GM23338 (cell line): ENCODE measurements at regions not wholly inside any gene's neighbourhood (a gene's known extent, or its start where the extent isn't known, plus 50 kb on each side); places are given as distances from the start of the nearest gene placed in this dataset.

ENCODE experiments used
- ATAC-seq: fragments of 200-7000 bp; cut with Tn5 transposase; 3 replicates; pipeline ENCODE4 v1.9.1; 2020
- DNase-seq: peaks from one replicate; pipeline ENCODE4 v3.0.0-alpha.2; 2015; ENCODE audit warnings: low spot score
- H2AFZ ChIP-seq: fragments of 200-600 bp; sonication (generic); 2 replicates; pipeline ENCODE4 v1.8.0; 2016; ENCODE audit warnings: antibody characterized with exemption, mild to moderate bottlenecking, moderate library complexity
- H3F3A ChIP-seq: fragments of 200-600 bp; sonication (generic); replicated peaks from 2 replicates; pipeline ENCODE4 v1.8.0; 2017; ENCODE audit warnings: antibody characterized with exemption, mixed run types, low read depth
- H3K27ac ChIP-seq: fragments of 200-600 bp; sonication (generic); 2 replicates; pipeline ENCODE4 v1.6.1; 2016; ENCODE audit warnings: low read depth
- H3K27me3 ChIP-seq: fragments of 200-600 bp; sonication (generic); 2 replicates; pipeline ENCODE4 v1.8.0; 2016; ENCODE audit warnings: mild to moderate bottlenecking, mixed run types, moderate library complexity; ENCODE audit not compliant: insufficient read depth
- H3K36me3 ChIP-seq: fragments of 200-600 bp; sonication (generic); 2 replicates; pipeline ENCODE4 v1.8.0; 2016; ENCODE audit warnings: mild to moderate bottlenecking; ENCODE audit not compliant: insufficient read depth
- H3K4me1 ChIP-seq: fragments of 200-600 bp; sonication (generic); 2 replicates; pipeline ENCODE4 v1.8.0; 2016; ENCODE audit warnings: mild to moderate bottlenecking, moderate library complexity; ENCODE audit not compliant: insufficient read depth
- H3K4me2 ChIP-seq: fragments of 200-600 bp; sonication (generic); 2 replicates; pipeline ENCODE4 v1.7.1; 2017; ENCODE audit warnings: mixed run types
- H3K4me3 ChIP-seq: fragments of 200-600 bp; sonication (generic); 2 replicates; pipeline ENCODE4 v1.6.1; 2016; ENCODE audit warnings: mixed run types
- H3K79me2 ChIP-seq: fragments of 200-600 bp; sonication (generic); replicated peaks from 2 replicates; pipeline ENCODE4 v1.8.0; 2017; ENCODE audit warnings: mild to moderate bottlenecking; ENCODE audit not compliant: insufficient read depth
- H3K9me2 ChIP-seq: fragments of 200-600 bp; sonication (generic); 2 replicates; pipeline ENCODE4 v1.8.0; 2017; ENCODE audit not compliant: insufficient read depth
- H4K20me1 ChIP-seq: fragments of 200-600 bp; sonication (generic); replicated peaks from 2 replicates; pipeline ENCODE4 v1.8.0; 2017; ENCODE audit warnings: mild to moderate bottlenecking; ENCODE audit not compliant: insufficient read depth
- H3K27ac Mint-ChIP-seq: 2 replicates; pipeline ENCODE4 v1.8.0; 2020; ENCODE audit warnings: inconsistent platforms, mild to moderate bottlenecking, moderate library complexity, mixed read lengths
- H3K27me3 Mint-ChIP-seq: 3 replicates; pipeline ENCODE4 v1.8.0; 2022; ENCODE audit warnings: low read depth, mild to moderate bottlenecking, moderate library complexity, mixed read lengths, inconsistent platforms; ENCODE audit not compliant: insufficient read depth, poor library complexity
- H3K36me3 Mint-ChIP-seq: 3 replicates; pipeline ENCODE4 v1.8.0; 2021; ENCODE audit warnings: low read depth, mild to moderate bottlenecking, inconsistent platforms, moderate library complexity, mixed read lengths
- H3K4me1 Mint-ChIP-seq: 3 replicates; pipeline ENCODE4 v1.8.0; 2020; ENCODE audit warnings: mild to moderate bottlenecking, inconsistent platforms, mixed read lengths
- H3K4me3 Mint-ChIP-seq: 3 replicates; pipeline ENCODE4 v1.8.0; 2021; ENCODE audit warnings: moderate library complexity, mild to moderate bottlenecking, inconsistent platforms, mixed read lengths
- H3K9me3 Mint-ChIP-seq: 3 replicates; pipeline ENCODE4 v1.8.0; 2020; ENCODE audit warnings: moderate library complexity, mild to moderate bottlenecking, inconsistent platforms, mixed read lengths
- CREB1 ChIP-seq: fragments of 250-450 bp; sonication (Bioruptor Pico); IDR thresholded peaks from 2 replicates; pipeline ENCODE4 v1.5.0; 2020; ENCODE audit warnings: low read depth, mild to moderate bottlenecking, moderate library complexity
- CTCF ChIP-seq, 2 experiments: fragments of 200-600 bp in 1 of 2; sonication (generic) in 1 of 2; conservative IDR thresholded peaks; 2 replicates each; pipeline versions ENCODE4 v1.5.1 to v1.6.1; 2016 to 2017; ENCODE audit warnings: antibody characterized with exemption in 2 of 2, low read depth in 2 of 2, mild to moderate bottlenecking in 2 of 2, moderate library complexity in 1 of 2
- ETS1 ChIP-seq: IDR thresholded peaks from 2 replicates; pipeline ENCODE4 v1.6.1; 2016; ENCODE audit warnings: antibody characterized with exemption
- EZH2 ChIP-seq: fragments of 200-600 bp; sonication (generic); IDR thresholded peaks from one replicate; pipeline ENCODE4 v1.8.0; 2017; ENCODE audit warnings: antibody characterized with exemption, mild to moderate bottlenecking, low read depth; ENCODE audit not compliant: unreplicated experiment
- EZH2phosphoT487 ChIP-seq: fragments of 200-600 bp; sonication (generic); IDR thresholded peaks from one replicate; pipeline ENCODE4 v1.8.1; 2018; ENCODE audit warnings: antibody characterized with exemption; ENCODE audit not compliant: unreplicated experiment
- JUNB ChIP-seq: IDR thresholded peaks from one replicate; pipeline ENCODE4 v1.6.1; 2016; ENCODE audit warnings: antibody characterized with exemption; ENCODE audit not compliant: unreplicated experiment
- NANOG ChIP-seq: IDR thresholded peaks from 2 replicates; pipeline ENCODE4 v1.6.1; 2016; ENCODE audit warnings: antibody characterized with exemption, borderline replicate concordance
- POLR2AphosphoS5 ChIP-seq: IDR thresholded peaks from 2 replicates; pipeline ENCODE4 v1.6.1; 2016; ENCODE audit warnings: antibody characterized with exemption, low read depth
- STAT1 ChIP-seq: IDR thresholded peaks from one replicate; pipeline ENCODE4 v1.6.1; 2016; ENCODE audit warnings: antibody characterized with exemption; ENCODE audit not compliant: unreplicated experiment
- ZNF114 ChIP-seq: fragments of 250-450 bp; sonication (Bioruptor Pico); IDR thresholded peaks from 2 replicates; pipeline ENCODE4 v1.5.0; 2020; ENCODE audit warnings: mild to moderate bottlenecking, moderate library complexity
- ZNF331 ChIP-seq: fragments of 250-450 bp; sonication (Bioruptor Pico); IDR thresholded peaks from 2 replicates; pipeline ENCODE4 v1.5.0; 2020; ENCODE audit warnings: low read depth, mild to moderate bottlenecking, moderate library complexity
- ZNF462 ChIP-seq: fragments of 250-450 bp; sonication (Bioruptor Pico); IDR thresholded peaks from 2 replicates; pipeline ENCODE4 v1.5.0; 2020; ENCODE audit warnings: mild to moderate bottlenecking, moderate library complexity
- TF ChIP-seq, protein P1 (sequence below): IDR thresholded peaks from one replicate; pipeline ENCODE4 v1.6.1; 2018; ENCODE audit warnings: antibody characterized with exemption; ENCODE audit not compliant: unreplicated experiment

GRCh38 chr5:98594098-98594497 lies 179.4 kb upstream of the RGMB start:
- Histone ChIP-seq H2AFZ (no peak overlapping the region), H3K4me1 (no peaks in the 10 kb centered on the region), H3K4me2 (no peak overlapping the region), H3K36me3 (no peaks in the 10 kb centered on the region), H3K9me2 (no peaks in the 10 kb centered on the region), H3F3A (no peaks in the 10 kb centered on the region), H3K27me3 (no peaks in the 10 kb centered on the region), H3K27ac (no peak overlapping the region), H4K20me1 (no peaks in the 10 kb centered on the region), H3K79me2 (no peaks in the 10 kb centered on the region), H3K4me3 (no peak overlapping the region)
- DNase-seq (no peak), ATAC-seq (no peak)
- Mint-ChIP-seq H3K36me3 (no peaks in the 10 kb centered on the region), H3K27ac (no peak overlapping the region), H3K27me3 (no peaks in the 10 kb centered on the region), H3K4me3 (no peak overlapping the region), H3K4me1 (no peaks in the 10 kb centered on the region), H3K9me3 (no peaks in the 10 kb centered on the region; the same call in 2 of the 3 replicates)
- TF ChIP-seq NANOG (no peak), EZH2phosphoT487 (no peak), EZH2 (no peak), CREB1 (CRISPR knock-in tag) (no peak), ZNF114 (no peak), ZNF462 (CRISPR knock-in tag) (no peak), STAT1 (no peak), POLR2AphosphoS5 (no peak), ETS1 (no peak), ZNF331 (CRISPR knock-in tag) (no peak), JUNB (no peak), CTCF (conservative IDR thresholded peaks at IDR 0.05; ENCODE audit: low read depth in 2 of 2) (no peak)
- TF ChIP-seq, protein P1, sequence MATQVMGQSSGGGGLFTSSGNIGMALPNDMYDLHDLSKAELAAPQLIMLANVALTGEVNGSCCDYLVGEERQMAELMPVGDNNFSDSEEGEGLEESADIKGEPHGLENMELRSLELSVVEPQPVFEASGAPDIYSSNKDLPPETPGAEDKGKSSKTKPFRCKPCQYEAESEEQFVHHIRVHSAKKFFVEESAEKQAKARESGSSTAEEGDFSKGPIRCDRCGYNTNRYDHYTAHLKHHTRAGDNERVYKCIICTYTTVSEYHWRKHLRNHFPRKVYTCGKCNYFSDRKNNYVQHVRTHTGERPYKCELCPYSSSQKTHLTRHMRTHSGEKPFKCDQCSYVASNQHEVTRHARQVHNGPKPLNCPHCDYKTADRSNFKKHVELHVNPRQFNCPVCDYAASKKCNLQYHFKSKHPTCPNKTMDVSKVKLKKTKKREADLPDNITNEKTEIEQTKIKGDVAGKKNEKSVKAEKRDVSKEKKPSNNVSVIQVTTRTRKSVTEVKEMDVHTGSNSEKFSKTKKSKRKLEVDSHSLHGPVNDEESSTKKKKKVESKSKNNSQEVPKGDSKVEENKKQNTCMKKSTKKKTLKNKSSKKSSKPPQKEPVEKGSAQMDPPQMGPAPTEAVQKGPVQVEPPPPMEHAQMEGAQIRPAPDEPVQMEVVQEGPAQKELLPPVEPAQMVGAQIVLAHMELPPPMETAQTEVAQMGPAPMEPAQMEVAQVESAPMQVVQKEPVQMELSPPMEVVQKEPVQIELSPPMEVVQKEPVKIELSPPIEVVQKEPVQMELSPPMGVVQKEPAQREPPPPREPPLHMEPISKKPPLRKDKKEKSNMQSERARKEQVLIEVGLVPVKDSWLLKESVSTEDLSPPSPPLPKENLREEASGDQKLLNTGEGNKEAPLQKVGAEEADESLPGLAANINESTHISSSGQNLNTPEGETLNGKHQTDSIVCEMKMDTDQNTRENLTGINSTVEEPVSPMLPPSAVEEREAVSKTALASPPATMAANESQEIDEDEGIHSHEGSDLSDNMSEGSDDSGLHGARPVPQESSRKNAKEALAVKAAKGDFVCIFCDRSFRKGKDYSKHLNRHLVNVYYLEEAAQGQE, result no peak
